IMR-90 (cell line): ENCODE measurements at regions not wholly inside any gene's neighbourhood (a gene's known extent, or its start where the extent isn't known, plus 50 kb on each side); places are given as distances from the start of the nearest gene placed in this dataset.

Experiments used
- ATAC-seq: fragments of 200-7000 bp; cut with Tn5 transposase; 2 replicates; pipeline ENCODE4 v1.9.1; 2020; ENCODE audit warnings: low read depth, mild to moderate bottlenecking, moderate library complexity
- BruUV-seq: library from RNA; stranded (reverse); fragments of 400-500 nt; replicated peaks from 2 replicates; lab custom pipeline; 2021; lab: Mats Ljungman, UMichigan
- CTCF ChIA-PET: fragments of 300-600 bp; formaldehyde crosslinking; extraction: SDS; loops from one replicate; lab custom pipeline; 2021; ENCODE audit warnings: antibody characterized with exemption; lab: Yijun Ruan, JAX
- POLR2A ChIA-PET: fragments of 300-600 bp; sonication (Branson Sonifier 250); formaldehyde crosslinking; loops from one replicate; lab custom pipeline; 2022; ENCODE audit warnings: antibody characterized with exemption; ENCODE audit not compliant: unreplicated experiment; lab: Charles Lee
- DNase-seq: peaks from one replicate; pipeline ENCODE4 v3.0.0; 2013
- H2AFZ ChIP-seq: replicated peaks from 2 replicates; pipeline ENCODE3; 2013; ENCODE audit warnings: low read length, mild to moderate bottlenecking; ENCODE audit not compliant: poor library complexity
- H2AK5ac ChIP-seq: 2 replicates; pipeline ENCODE4 v1.6.1; 2013; ENCODE audit warnings: low read depth, low read length, inconsistent platforms
- H2AK9ac ChIP-seq: replicated peaks from 2 replicates; pipeline ENCODE3; 2013; ENCODE audit warnings: mild to moderate bottlenecking, low read depth, low read length, moderate library complexity; ENCODE audit not compliant: poor library complexity
- H2BK120ac ChIP-seq: 2 replicates; pipeline ENCODE4 v1.6.1; 2013; ENCODE audit warnings: low read depth, low read length, inconsistent platforms
- H2BK15ac ChIP-seq: 3 replicates; pipeline ENCODE4 v1.6.1; 2013; ENCODE audit warnings: low read depth, low read length, inconsistent platforms
- H2BK20ac ChIP-seq: 2 replicates; pipeline ENCODE4 v1.6.1; 2013; ENCODE audit warnings: low read depth, mild to moderate bottlenecking, inconsistent platforms, low read length, moderate library complexity
- H2BK5ac ChIP-seq: 2 replicates; pipeline ENCODE4 v1.6.1; 2013; ENCODE audit warnings: mild to moderate bottlenecking, low read depth, low read length, inconsistent platforms; ENCODE audit not compliant: poor library complexity, severe bottlenecking
- H3K14ac ChIP-seq: replicated peaks from 2 replicates; pipeline ENCODE4 v1.6.1; 2013; ENCODE audit warnings: low read depth, low read length, inconsistent platforms
- H3K18ac ChIP-seq: 2 replicates; pipeline ENCODE4 v1.6.1; 2013; ENCODE audit warnings: low read depth, low read length, control low read depth
- H3K23ac ChIP-seq: 2 replicates; pipeline ENCODE4 v1.6.1; 2013; ENCODE audit warnings: low read depth, low read length, inconsistent platforms
- H3K27ac ChIP-seq: 2 replicates; pipeline ENCODE4 v1.5.1; 2013; ENCODE audit warnings: mild to moderate bottlenecking, control low read depth, low read length; ENCODE audit not compliant: insufficient read depth
- H3K27me3 ChIP-seq: 2 replicates; pipeline ENCODE4 v1.6.1; 2013; ENCODE audit warnings: low read length; ENCODE audit not compliant: control insufficient read depth, insufficient read depth
- H3K36me3 ChIP-seq: 2 replicates; pipeline ENCODE4 v1.6.1; 2013; ENCODE audit warnings: low read length, mixed read lengths; ENCODE audit not compliant: control insufficient read depth, insufficient read depth
- H3K4ac ChIP-seq: 2 replicates; pipeline ENCODE4 v1.6.1; 2013; ENCODE audit warnings: low read depth, low read length, inconsistent platforms
- H3K4me1 ChIP-seq: 2 replicates; pipeline ENCODE4 v1.6.1; 2013; ENCODE audit warnings: low read length, mixed read lengths; ENCODE audit not compliant: control insufficient read depth, insufficient read depth
- H3K4me2 ChIP-seq: 2 replicates; pipeline ENCODE4 v1.6.1; 2013; ENCODE audit warnings: low read depth, mild to moderate bottlenecking, control low read depth, low read length, moderate library complexity
- H3K4me3 ChIP-seq: 2 replicates; pipeline ENCODE4 v1.5.1; 2013; ENCODE audit warnings: low read depth, mild to moderate bottlenecking, control low read depth, low read length, moderate library complexity; ENCODE audit not compliant: insufficient read depth
- H3K56ac ChIP-seq: 2 replicates; pipeline ENCODE4 v1.6.1; 2013; ENCODE audit warnings: low read length, inconsistent platforms; ENCODE audit not compliant: insufficient read depth; ENCODE audit errors: extremely low read depth
- H3K79me1 ChIP-seq, 2 experiments: 2 replicates each; pipeline ENCODE4 v1.6.1; 2013; ENCODE audit warnings: low read length in 2 of 2, inconsistent platforms in 1 of 2, low read depth in 1 of 2
- H3K9ac ChIP-seq: 2 replicates; pipeline ENCODE4 v1.6.1; 2013; ENCODE audit warnings: low read depth, low read length, control low read depth
- H3K9me1 ChIP-seq: 2 replicates; pipeline ENCODE4 v1.6.1; 2013; ENCODE audit warnings: low read length, inconsistent platforms; ENCODE audit not compliant: insufficient read depth
- H3K9me3 ChIP-seq: 2 replicates; pipeline ENCODE4 v1.6.1; 2013; ENCODE audit warnings: low read length; ENCODE audit not compliant: control insufficient read depth, insufficient read depth
- H4K20me1 ChIP-seq: 2 replicates; pipeline ENCODE4 v1.6.1; 2013; ENCODE audit warnings: low read length, inconsistent platforms; ENCODE audit not compliant: insufficient read depth
- H4K5ac ChIP-seq: 2 replicates; pipeline ENCODE4 v1.6.1; 2013; ENCODE audit warnings: mild to moderate bottlenecking, low read depth, low read length, control low read depth
- H4K8ac ChIP-seq, 2 experiments: 2 replicates each; pipeline ENCODE4 v1.6.1; 2013; ENCODE audit warnings: low read depth in 2 of 2, low read length in 2 of 2, control low read depth in 1 of 2, inconsistent platforms in 1 of 2
- H4K91ac ChIP-seq: 2 replicates; pipeline ENCODE4 v1.6.1; 2013; ENCODE audit warnings: low read depth, low read length, inconsistent platforms; ENCODE audit not compliant: insufficient read depth
- BHLHE40 ChIP-seq: fragments of 150-350 bp; IDR thresholded peaks from 2 replicates; pipeline ENCODE4 v1.6.1; 2016; ENCODE audit warnings: mild to moderate bottlenecking, low read depth, low read length
- CEBPB ChIP-seq: IDR thresholded peaks from 2 replicates; pipeline ENCODE4 v1.6.1; 2012; ENCODE audit warnings: low read depth, low read length, improper control_type of control experiment
- MAFK ChIP-seq: IDR thresholded peaks from 2 replicates; pipeline ENCODE4 v1.6.1; 2012; ENCODE audit warnings: low read depth, low read length, improper control_type of control experiment
- RAD21 ChIP-seq: IDR thresholded peaks from 2 replicates; pipeline ENCODE4 v1.6.1; 2012; ENCODE audit warnings: low read length, improper control_type of control experiment
- WGBS, 2 experiments: methylation state at CpG; one replicate each; pipeline versions ENCODE4 v1.1.5 to v1.1.7; 2013; ENCODE audit warnings: missing lambda C conversion rate in 2 of 2; ENCODE audit not compliant: insufficient read length in 1 of 2; ENCODE audit errors: extremely low coverage in 2 of 2; 5-methylcytosine and 5-hydroxymethylcytosine counted together
- dilution Hi-C: fragments of 300-500 bp; cut with HindIII; formaldehyde crosslinking; loops from one replicate; pipeline ENCODE4 v1.14.3; 2018; ENCODE audit warnings: low sequenced_read_pairs; ENCODE audit not compliant: unreplicated experiment
- in situ Hi-C: fragments of 300-500 bp; cut with MboI; formaldehyde crosslinking; loops from 3 replicates; pipeline ENCODE4 v1.14.3; 2019; ENCODE audit warnings: low sequenced_read_pairs, inconsistent platforms, mixed read lengths
- intact Hi-C: fragments of 100-400 bp; cut with micrococcal nuclease; formaldehyde crosslinking; loops from 2 replicates; pipeline ENCODE4 v1.10.0; 2022

- Histone ChIP-seq H4K8ac (no peak overlapping the region), H2AK5ac (no peak overlapping the region), H2BK5ac (no peak overlapping the region), H4K5ac (no peak overlapping the region), H3K9me1 (no peaks in the 10 kb centered on the region), H3K18ac (no peak overlapping the region), H3K56ac (no peak overlapping the region), H3K4me1 (no peaks in the 10 kb centered on the region), H2AFZ (no peak overlapping the region), H3K27me3 (no peaks in the 10 kb centered on the region), H2AK9ac (no peak overlapping the region), H2BK20ac (no peak overlapping the region), H3K27ac (no peak overlapping the region), H3K36me3 (no peaks in the 10 kb centered on the region), H4K91ac (no peak overlapping the region), H3K4ac (no peak overlapping the region), H3K4me3 (no peak overlapping the region), H3K23ac (no peak overlapping the region), H3K9me3 (no peaks in the 10 kb centered on the region), H3K9ac (no peak overlapping the region), H3K4me2 (no peak overlapping the region), H4K20me1 (no peaks in the 10 kb centered on the region), H3K14ac (no peak overlapping the region), H3K79me1 (no peaks in the 10 kb centered on the region), H2BK120ac (no peak overlapping the region), H2BK15ac (no peak overlapping the region)
- BruUV-seq = no TSS peak
- no CpG with 5 or more reads among the region's 4 CpGs for WGBS, 2 experiments
- no peak for DNase-seq
- ChIA-PET POLR2A (no interaction called here), CTCF (no interaction called here)
- intact Hi-C loops (no loop called here), in situ Hi-C loops (no loop called here), dilution Hi-C loops (no loop called here)
- no peak for ATAC-seq
- no peak for TF ChIP-seq BHLHE40
- no peak for TF ChIP-seq RAD21
- no peak for TF ChIP-seq CEBPB
- TF ChIP-seq MAFK = no peak
These were observed 116.9 kb upstream of the GABRA2 start for GRCh38 chr4:46506876-46507275.
